Osteocyte (in vitro differentiated cells): ENCODE measurements at regions not wholly inside any gene's neighbourhood (a gene's known extent, or its start where the extent isn't known, plus 50 kb on each side); places are given as distances from the start of the nearest gene placed in this dataset.

ENCODE experiments used
- DNase-seq: peaks from one replicate; pipeline ENCODE4 v3.0.0; 2021; ENCODE audit warnings: mixed read lengths; ENCODE audit not compliant: unreplicated experiment; ENCODE audit errors: extremely low spot score
- H3K27ac Mint-ChIP-seq: one replicate; pipeline ENCODE4 v1.8.0; 2021; ENCODE audit warnings: mild to moderate bottlenecking, mixed read lengths; ENCODE audit not compliant: unreplicated experiment
- H3K27me3 Mint-ChIP-seq: one replicate; pipeline ENCODE4 v1.8.0; 2021; ENCODE audit warnings: mixed read lengths; ENCODE audit not compliant: unreplicated experiment
- H3K36me3 Mint-ChIP-seq: one replicate; pipeline ENCODE4 v1.8.0; 2021; ENCODE audit warnings: mixed read lengths; ENCODE audit not compliant: unreplicated experiment
- H3K4me1 Mint-ChIP-seq: one replicate; pipeline ENCODE4 v1.8.0; 2021; ENCODE audit warnings: mixed read lengths; ENCODE audit not compliant: unreplicated experiment
- H3K4me3 Mint-ChIP-seq: one replicate; pipeline ENCODE4 v1.8.0; 2021; ENCODE audit warnings: mild to moderate bottlenecking, moderate library complexity, mixed read lengths; ENCODE audit not compliant: unreplicated experiment
- H3K9me3 Mint-ChIP-seq: one replicate; pipeline ENCODE4 v1.8.0; 2021; ENCODE audit warnings: mixed read lengths; ENCODE audit not compliant: unreplicated experiment
- TF ChIP-seq, protein P1 (sequence below): fragments of 200-600 bp; sonication (generic); IDR thresholded peaks from 2 replicates; pipeline ENCODE4 v1.5.0; 2021; ENCODE audit warnings: antibody characterized with exemption, mild to moderate bottlenecking, moderate library complexity

DNA sequence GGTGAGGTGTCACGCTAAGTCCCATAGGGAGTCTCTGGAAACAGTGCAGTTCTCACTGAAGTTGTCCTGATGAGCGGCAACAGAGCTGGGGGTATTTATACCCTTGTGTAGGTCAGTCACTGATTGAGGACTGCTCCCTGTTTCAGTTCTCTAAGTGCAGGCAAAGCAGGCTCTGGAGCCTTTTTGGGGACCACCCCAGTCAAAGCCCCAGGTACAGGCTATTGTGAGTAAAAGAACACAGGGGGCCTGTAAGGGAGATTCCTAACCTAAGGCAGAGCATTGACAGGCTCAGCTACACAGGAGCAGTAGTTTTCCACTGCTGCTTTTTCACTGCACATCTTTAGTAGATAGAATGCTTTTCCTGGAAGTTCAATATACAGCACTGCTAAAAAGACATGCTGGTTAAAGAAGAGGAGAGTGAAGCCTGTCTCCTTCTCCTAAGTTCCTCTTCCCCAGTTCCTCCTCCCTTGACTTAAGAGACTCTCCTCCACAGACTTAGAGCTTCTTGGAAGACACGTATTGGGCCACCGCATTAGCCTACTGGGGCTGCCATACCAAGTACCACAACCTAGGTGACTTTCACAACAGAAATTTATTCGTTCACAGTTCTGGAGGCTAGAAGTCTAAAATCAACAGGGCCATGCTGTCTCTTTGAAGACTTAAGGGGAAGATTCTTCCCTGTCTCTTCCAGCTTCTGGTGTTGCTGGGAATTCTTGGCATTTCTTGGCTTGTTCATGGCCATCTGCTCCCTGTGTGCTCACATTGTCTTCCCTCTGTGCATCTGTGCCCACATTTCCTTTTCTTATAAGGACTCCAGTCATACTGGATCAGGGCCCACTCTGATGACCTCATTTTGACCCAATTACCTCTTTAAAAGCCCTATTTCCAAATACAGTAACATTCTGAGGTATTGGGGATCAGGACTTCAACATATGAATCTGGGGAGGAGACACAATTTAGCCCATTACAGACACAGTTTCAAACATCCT is 221.0 kb downstream of the ESM1 start:
- Mint-ChIP-seq H3K4me3 (no peak overlapping the region), H3K4me1 (peaks cover 27% of the 10 kb centered on the region), H3K27me3 (no peaks in the 10 kb centered on the region), H3K36me3 (no peaks in the 10 kb centered on the region), H3K9me3 (no peaks in the 10 kb centered on the region), H3K27ac (no peak overlapping the region)
- TF ChIP-seq, protein P1, sequence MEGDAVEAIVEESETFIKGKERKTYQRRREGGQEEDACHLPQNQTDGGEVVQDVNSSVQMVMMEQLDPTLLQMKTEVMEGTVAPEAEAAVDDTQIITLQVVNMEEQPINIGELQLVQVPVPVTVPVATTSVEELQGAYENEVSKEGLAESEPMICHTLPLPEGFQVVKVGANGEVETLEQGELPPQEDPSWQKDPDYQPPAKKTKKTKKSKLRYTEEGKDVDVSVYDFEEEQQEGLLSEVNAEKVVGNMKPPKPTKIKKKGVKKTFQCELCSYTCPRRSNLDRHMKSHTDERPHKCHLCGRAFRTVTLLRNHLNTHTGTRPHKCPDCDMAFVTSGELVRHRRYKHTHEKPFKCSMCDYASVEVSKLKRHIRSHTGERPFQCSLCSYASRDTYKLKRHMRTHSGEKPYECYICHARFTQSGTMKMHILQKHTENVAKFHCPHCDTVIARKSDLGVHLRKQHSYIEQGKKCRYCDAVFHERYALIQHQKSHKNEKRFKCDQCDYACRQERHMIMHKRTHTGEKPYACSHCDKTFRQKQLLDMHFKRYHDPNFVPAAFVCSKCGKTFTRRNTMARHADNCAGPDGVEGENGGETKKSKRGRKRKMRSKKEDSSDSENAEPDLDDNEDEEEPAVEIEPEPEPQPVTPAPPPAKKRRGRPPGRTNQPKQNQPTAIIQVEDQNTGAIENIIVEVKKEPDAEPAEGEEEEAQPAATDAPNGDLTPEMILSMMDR = no peak
- no peak for DNase-seq

DNA sequence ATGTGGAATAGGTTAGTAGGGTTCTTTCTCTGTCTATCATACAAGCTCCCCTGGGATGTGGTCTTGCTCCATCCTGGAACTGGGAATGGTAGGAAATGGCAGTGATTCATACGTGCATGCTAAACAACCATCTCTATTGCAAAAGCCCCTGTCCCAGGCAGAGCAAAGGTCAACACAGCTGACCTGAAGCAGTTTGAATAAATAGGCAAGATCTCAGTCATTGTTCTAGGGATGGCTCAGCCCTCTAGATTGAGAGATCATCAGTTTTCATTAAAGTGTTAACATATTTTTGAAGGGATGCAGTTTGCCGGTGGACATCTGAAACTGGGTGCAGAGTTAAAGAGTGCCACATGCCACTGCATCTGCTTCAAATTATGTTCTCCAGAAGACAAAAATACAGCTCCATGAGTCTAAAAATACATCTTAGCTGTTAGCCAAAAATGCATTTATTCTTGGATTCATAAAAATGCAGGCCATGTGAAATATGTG is 224.1 kb downstream of the ESM1 start:
- Mint-ChIP-seq H3K4me1 (peaks cover 37% of the 10 kb centered on the region), H3K36me3 (no peaks in the 10 kb centered on the region), H3K4me3 (no peak overlapping the region), H3K9me3 (no peaks in the 10 kb centered on the region), H3K27me3 (no peaks in the 10 kb centered on the region), H3K27ac (peak overlapping the region; percentile 78)
- no peak for DNase-seq
- TF ChIP-seq, protein P1 = no peak

DNA sequence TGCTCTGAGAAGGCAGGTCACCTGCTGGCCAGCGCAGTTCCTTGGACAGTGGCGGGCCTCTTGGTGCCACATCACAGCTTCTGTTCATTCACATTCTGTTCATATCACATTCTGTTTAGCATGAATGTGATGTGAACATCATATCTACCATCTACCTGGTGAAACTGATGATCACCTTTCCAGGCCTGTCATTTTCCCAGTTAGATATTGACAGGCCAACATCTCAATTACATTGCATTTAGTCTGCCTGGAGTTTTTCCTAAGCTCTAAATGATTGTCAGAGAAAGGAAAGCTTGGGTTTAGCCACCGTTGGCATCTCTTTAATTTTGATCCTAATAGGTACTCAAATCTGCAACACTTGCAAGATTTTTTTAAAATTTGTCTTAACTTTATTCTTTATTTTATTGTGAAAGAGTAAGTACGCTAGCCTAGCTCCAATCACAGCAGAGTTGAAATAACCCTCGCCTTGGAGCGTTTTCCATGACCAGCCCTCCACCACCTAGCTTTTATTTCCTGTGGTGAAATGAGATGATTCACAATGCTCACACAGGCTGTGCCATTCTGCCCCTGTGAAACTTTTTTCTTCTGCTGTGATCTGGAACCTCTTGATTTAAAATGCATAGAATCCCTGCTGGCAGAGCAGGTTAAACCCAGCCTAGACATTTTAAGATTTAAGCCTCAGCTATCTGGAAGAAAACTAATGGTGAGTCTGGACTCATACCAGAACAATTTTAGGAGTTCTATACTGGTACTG is 225.0 kb downstream of the ESM1 start:
- no peaks in the 10 kb centered on the region for H3K9me3 Mint-ChIP-seq
- no peaks in the 10 kb centered on the region for H3K36me3 Mint-ChIP-seq
- no peak overlapping the region for H3K4me3 Mint-ChIP-seq
- peaks cover 37% of the 10 kb centered on the region for H3K4me1 Mint-ChIP-seq
- no peaks in the 10 kb centered on the region for H3K27me3 Mint-ChIP-seq
- TF ChIP-seq, protein P1 = no peak
- no peak for DNase-seq
- H3K27ac Mint-ChIP-seq = peak overlapping the region; percentile 78

DNA sequence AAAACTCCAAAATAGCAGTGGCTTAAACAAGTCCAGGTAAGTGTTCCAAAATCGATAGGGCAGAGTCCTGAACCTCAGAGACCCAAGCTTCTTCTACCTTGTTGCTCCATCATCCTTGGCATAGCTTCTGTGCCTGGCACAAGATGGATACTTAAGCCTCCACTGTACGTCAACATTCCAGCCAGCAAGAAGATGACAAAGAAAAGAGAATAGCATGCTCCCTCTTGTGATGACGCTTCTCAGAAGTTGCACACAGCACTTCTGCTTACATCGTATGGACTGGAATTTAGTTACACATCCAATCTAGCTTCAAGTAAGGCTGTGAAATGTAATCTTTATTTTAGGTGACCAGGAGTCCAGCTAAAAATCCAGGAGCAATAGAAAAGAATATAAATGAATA is 227.4 kb downstream of the ESM1 start:
- Mint-ChIP-seq H3K4me3 (no peak overlapping the region), H3K27me3 (no peaks in the 10 kb centered on the region), H3K27ac (no peak overlapping the region), H3K4me1 (peaks cover 44% of the 10 kb centered on the region), H3K36me3 (no peaks in the 10 kb centered on the region), H3K9me3 (no peaks in the 10 kb centered on the region)
- DNase-seq = no peak
- TF ChIP-seq, protein P1 = no peak

DNA sequence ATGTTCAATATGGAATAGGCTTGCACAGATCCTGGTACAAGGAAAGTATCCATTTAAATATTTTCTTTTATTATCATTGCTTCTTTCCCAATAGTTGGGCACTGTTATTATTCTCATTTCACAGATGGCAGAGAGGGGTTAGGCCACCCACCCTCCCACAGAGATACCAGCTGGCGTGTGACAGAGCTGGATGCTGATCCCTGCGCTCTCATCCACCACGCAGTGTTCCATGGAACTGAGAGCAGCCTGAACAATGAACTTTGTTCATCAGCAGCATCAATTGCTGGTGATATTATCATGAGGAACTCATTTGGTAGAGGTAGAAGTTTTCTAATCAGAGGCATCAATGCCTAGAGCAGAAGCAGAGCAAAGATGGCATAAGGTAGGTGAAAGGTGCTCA is 227.9 kb downstream of the ESM1 start:
- DNase-seq = no peak
- Mint-ChIP-seq H3K9me3 (no peaks in the 10 kb centered on the region), H3K36me3 (no peaks in the 10 kb centered on the region), H3K4me1 (peaks cover 42% of the 10 kb centered on the region), H3K4me3 (no peak overlapping the region), H3K27ac (no peak overlapping the region), H3K27me3 (no peaks in the 10 kb centered on the region)
- TF ChIP-seq, protein P1 = no peak
